Suppressor macrophage treated with lipopolysaccharide for 1 hour (primary cell): ENCODE measurements at regions not wholly inside any gene's neighbourhood (a gene's known extent, or its start where the extent isn't known, plus 50 kb on each side); places are given as distances from the start of the nearest gene placed in this dataset.

Experiments
- DNase-seq, 3 donors: peaks; one replicate each; pipeline ENCODE4 v3.0.0-alpha.2; 2020 to 2022

GRCh38 chr5:88394536-88395175 is 126.0 kb upstream of the TMEM161B start:
- DNase-seq = no peak

- DNase-seq = no peak
These were observed 125.3 kb upstream of the TMEM161B start for GRCh38 chr5:88393716-88394535.

GRCh38 chr5:88393042-88393441 is 124.4 kb upstream of the TMEM161B start:
- DNase-seq = no peak

- DNase-seq = no peak
These were observed 123.3 kb upstream of the TMEM161B start for GRCh38 chr5:88391991-88392390.

DNA sequence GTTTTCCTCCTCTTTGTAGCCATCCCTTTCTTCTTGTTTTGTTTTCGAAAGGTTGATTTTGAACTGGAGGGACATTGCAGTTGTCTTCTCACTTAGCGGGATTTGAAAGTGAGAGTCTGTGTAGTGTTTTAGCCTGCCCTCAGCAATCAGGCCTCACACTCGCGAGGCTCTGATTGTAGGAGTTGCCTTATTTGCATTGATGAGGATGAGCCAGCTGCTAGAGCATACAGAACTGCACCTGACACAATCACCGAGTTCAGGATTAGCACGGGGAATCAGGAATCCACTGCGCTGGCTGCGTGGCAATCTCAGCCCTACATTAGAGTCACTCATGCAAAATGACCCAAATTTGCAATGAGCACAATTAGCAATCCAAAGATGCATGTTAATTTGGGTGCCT is 122.5 kb upstream of the TMEM161B start:
- no peak for DNase-seq

GRCh38 chr5:88390481-88390880 is 121.8 kb upstream of the TMEM161B start:
- no peak for DNase-seq

DNA sequence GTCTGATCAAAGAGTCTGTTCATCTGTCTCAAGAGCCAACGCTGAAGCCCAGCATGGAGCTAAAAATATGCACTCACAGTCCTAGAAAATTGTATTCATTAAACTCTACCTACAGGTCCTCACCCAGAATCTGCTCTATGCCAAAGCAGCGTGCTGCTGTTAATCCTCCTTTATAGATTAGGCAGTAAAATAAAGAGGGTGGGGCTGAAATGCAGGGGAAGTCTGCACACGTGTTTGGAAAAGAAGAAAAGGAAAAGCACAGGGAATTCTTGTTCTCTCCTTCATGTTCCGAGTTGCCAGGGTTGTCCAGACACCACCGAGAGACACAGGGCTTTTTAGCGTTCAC is 121.4 kb upstream of the TMEM161B start:
- no peak for DNase-seq

DNA sequence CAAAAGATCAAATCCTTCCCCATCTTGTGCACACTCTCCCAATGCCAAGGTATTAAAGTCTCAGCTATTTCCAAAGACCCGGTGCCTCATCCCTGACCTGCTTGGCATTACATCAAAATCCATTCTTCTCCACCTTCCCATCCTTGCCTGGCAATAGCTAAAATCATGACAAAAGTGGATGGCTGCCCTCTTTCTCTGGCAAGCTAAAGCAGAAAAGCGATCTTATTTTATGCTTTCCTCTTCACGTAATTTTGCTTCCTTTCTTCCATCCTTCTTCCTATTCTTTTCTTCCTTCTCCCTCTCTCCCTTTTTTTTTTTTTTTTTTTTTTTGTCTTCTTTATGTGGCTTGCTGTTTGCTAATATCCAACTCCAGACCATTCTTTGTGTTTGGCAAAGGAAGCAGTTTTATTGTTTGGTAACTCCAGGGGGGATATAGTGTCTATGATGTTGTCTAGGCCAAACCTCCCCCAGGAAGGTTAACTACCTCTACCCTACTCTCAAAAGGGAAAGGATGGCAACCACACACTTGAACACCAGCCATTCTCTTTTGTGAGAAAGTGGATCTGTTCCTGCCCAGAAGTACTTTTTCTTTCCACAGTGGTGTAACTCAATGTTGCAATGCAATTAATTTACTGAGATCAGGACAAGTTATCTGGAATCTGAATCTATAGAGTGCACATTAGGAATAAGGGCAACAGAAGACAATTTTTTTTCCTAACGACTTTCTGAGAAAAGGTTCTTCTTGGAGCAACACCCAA is 120.9 kb upstream of the TMEM161B start:
- DNase-seq = no peak

DNA sequence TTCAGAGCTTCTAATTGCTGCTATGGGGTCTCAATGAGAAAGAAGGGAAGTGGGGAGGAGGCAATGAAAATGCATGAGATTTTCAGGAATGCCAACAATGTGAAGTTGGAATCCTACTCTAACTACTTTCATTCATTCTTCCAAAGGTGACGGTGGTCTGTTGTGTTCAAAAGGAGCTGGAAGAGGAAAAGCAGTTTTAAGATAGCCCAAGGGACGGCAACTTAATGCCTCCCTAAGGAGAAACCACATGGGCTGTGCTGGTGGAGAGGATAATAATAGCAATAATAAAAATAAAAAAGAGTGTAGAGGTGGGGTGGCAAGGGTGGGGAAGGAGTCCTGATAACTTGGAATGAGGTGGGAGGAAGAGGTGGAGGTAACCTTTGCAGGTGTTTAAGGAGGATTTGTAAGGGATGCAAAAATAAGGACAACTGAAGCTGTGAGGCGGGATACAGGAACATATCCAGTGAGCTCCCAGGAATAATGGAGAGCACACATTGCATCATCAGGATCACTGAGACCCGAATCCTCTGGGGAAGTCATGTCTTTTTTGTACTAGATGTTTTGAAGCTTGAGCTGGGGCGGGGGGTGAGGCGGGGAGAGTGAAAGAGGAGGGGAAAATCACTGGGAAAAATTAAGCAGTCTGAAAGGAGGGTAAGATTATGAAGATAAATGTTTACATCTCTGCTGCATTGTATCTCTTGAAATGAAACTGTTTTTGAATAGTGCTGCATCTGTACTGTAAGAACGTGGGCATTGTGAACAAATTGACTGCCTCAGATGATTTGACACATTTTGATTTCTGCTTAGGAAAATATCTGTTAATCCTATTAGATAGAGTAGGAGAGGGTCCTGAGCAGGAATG is 120.1 kb upstream of the TMEM161B start:
- no peak for DNase-seq

DNA sequence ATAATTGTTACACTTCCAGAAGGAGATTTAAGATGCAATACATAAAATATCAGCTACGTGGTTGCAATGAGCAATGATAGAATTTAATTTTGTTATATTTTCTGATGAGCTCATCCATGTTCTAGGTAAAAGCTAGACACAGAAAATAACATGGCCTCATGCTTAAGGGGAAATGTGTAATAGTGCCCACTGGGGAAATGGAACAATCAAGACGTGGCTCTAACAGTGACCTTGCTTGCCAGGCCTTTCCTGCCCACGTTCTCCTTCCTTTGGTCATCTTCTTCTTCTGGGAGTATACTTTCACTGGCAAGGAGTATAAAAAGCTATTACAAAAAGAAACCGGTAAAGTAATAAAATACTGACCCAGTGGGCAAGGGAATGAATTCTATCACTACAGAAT is 116.2 kb upstream of the TMEM161B start:
- DNase-seq = no peak

DNA sequence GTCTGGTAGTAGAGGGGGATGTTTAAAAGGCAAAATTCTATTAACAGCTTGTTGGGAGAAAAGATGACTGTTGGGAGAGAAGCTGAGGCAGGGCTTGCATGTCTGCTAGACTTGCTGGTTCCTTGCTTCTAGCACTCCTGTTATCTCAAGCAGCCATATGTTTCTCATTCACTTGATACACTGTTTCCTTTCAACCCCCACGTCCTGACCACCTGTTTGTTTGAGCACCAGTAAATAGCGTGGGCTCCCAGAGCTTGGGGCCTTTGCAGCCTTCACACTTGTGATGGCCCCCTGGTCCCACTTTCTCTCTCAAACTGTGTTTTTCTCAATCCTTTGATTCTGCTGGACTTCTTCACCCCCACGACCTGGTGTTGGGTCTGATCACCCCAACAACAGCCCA is 111.7 kb upstream of the TMEM161B start:
- no peak for DNase-seq

DNA sequence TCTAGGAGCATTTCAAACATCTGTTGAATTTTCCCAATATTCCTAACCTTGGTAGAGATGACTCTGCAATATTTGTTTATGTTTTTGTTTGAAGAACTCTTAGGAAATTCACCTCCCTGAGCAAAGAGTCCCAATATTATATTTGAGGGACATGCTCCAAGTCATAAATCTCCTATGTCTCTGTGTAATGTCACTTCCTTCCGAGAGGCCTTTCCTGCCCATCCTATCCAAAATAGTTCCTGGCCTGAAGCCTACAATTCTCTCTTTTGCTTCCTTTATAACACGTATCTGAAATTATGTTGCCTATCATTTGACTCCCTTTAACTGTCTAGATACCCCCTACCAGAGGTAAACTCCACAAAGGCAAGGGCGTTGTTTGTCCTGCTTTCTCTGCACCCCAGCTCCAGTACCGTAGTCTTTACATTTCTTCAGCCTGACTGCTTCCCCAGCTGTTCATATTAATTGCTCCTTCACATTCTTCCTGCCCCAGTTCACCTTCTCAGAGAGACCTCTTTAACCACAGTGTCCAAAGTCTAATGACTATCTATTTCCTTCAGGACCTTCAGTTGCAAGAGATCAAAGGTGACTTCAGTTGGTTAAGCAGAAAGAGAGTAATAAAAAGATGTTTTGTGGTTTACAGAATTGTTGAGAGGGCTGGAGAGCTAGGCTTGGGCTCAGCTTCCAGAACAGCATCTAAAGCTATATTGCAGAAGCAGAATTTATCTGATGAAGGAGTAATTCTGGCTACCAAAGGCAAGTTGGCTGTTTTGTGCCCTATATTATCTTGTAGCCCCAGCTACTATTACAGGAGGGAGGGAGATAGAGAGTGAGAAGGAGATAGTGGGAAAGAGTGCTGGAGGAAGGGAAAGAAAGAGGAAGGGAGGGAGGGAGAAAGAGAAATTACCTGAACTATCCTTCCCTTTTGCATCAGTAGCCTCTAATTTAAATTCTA is 109.3 kb upstream of the TMEM161B start:
- DNase-seq = no peak

DNA sequence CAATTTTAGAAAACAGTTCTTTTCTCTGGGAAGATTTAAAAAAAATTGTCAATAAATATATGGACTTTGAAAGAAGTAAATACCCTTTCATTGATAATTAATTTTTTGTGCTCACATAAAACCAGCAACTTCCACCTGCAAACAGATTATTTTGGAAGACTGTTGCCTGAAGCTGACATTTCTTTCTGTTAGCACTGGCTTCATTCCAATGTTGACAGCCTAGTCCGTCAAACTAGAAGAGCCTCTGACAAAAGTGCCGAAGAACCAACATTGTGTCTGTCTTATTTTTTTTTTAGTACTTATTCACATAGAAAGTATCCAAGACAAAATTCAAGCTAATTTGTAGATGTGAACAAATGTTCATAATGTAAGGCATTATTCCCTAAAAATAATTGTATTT is 108.6 kb upstream of the TMEM161B start:
- DNase-seq = no peak

DNA sequence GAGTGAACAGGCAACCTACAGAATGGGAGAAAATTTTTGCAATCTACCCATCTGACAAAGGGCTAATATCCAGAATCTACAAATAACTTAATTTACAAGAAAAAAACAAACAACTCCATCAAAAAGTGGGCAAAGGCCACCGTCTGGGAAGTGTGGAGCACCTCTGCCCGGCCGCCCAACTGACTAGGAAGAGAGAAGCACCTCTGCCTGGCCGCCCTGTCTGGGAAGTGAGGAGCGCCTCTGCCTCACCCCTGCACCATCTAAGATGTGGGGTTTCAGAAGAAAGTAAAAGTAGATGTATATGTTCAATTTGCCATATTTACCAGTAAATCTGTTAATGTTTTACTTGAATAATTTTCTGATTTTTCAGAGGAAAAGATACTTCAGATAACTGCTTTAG is 108.1 kb upstream of the TMEM161B start:
- no peak for DNase-seq

- no peak for DNase-seq
These were observed 105.7 kb upstream of the TMEM161B start for GRCh38 chr5:88374391-88374790.

DNA sequence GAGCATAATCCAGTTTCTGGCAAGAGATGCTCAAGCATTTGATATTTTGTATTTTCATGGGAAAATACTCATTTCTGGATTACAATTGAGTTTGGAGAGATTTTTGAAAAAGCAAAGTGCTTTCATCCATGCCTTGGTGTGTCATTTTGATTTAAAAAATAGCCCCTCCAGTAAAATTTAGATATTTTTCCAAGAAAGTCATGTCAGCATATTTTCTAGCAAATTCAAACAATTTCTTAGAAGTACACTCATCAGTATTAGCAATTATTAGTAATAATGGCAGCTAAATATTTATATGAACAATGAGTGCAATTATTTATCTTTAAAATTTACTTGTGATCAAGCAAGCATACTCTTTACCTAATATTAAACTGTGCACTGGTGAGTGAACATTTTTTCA is 102.2 kb upstream of the TMEM161B start:
- DNase-seq = no peak

DNA sequence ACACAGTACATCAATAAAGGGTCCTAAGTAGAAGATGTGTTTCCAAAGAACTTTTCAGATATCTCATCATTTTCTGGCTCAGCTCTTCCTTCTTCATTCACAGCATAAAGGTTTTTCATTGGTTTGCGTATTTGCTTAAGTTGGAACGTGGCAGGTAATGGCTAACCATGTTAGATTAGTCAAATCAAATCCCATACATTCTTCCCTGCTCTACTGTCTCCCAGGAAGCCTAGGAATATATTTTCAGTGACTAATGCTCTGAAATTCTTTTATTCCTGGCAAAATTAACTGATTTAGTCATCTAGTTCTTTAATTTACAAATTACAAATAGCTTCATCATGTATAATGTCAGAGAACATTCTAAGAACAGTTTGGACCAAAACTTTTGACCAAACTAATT is 99.6 kb upstream of the TMEM161B start:
- no peak for DNase-seq

- DNase-seq = no peak
These were observed 96.3 kb upstream of the TMEM161B start for GRCh38 chr5:88364991-88365390.

DNA sequence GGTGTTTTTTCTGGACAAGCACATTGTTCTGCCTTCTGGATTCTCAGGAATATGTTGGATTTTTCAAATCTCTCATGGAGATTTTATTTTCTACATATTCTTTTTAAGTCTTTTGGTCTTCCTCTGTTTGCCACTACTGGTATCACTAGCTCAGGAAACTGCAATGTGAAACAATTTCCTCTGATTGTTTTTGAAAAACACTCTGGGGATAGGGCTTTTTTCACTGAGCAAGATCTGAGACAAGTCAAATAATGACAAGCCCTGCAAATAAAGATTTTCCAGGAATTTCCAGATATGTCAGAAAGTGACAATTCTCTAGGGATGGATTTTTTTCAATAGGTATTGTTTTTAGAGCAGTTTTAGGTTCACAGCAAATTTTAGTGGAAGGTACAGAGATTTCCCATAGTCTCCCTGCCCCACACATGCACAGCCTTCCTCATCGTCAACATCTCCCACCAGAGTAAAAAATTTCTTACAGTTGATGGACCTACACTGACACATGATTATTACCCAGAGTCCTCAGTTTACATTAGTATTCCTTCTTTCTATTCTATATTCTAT is 86.9 kb upstream of the TMEM161B start:
- no peak for DNase-seq

DNA sequence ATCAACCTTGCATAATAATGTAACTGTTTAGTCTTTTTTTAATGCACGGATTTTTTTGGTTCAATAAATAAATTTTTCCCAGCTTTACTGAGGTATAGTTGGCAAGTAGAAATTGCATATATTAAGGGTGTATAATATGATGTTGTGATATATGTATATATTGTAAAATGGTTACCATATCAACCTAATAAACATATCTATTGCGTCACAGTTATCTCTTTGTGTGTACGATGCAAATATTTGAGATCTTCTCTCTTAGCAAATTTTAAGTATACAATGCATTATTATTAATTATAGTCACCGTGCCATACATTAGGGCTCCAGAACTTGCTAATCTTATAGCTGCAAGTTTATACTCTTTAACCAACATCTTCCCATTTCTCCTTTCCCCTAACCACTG is 57.2 kb upstream of the TMEM161B start:
- no peak for DNase-seq

- no peak for DNase-seq
These were observed 54.1 kb upstream of the TMEM161B start for GRCh38 chr5:88322785-88323184.
